ENCODE measurements at regions not wholly inside any gene's neighbourhood (a gene's known extent, or its start where the extent isn't known, plus 50 kb on each side); places are given as distances from the start of the nearest gene placed in this dataset.

DNA sequence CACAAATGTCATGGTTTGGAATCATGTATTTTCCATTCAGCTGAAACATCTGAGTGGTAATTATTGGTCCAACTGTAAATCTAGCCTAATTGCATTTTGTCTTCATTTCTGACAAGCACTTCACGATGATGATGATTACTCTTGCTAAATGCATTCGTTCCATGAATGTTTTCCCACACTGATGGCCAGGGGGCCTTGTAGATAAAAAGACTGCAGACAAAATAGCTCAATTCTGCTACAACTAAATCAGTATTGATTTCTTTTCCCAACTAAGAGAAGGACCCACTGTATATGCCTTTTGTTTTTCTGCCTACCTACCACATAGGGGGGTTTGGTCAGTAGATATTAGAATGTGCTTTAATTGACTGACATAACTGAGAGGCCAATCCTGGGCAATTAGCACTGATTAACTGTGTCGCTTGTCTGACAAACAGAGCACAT lies 1351.3 kb upstream of the NUDT12 start:
- TF ChIP-seq ZNF776 (tag by site-specific recombination; IDR thresholded peaks at IDR 0.05; ENCODE audit: borderline replicate concordance) (no peak), ZNF274 (IDR thresholded peaks at IDR 0.05; ENCODE audit: low read length) (no peak), ZNF274 (tag by site-specific recombination; IDR thresholded peaks at IDR 0.05; ENCODE audit: borderline replicate concordance) (no peak)

All from HEK293 (cell line).